ENCODE measurements at regions not wholly inside any gene's neighbourhood (a gene's known extent, or its start where the extent isn't known, plus 50 kb on each side); places are given as distances from the start of the nearest gene placed in this dataset.

DNA sequence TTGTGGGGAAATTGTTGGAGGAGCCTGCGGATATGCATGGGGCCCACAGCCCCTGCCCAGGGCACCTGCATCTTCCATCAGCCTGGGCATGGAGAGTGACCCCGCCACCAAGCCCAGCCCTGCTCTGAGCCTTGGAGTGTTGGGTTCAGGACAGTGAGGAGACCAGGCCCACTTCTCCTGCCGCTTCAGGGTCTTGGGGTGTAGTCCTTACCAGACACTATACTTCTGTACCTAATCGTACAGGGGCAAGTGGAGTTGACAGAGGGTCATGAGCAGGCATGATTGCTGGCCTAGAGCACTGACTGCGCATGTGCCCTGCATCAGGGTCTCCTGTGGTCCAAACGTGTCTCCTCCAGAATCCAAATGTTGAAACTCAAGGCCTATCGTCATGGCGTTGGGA lies 108.9 kb upstream of the ZNF236 start:
- ChIA-PET POLR2A (no interaction called here), CTCF (no interaction called here)
- H3K27me3 ChIP-seq (ENCODE audit: control insufficient read depth, insufficient read depth, low read length): no peaks in the 10 kb centered on the region
- no peaks in the 10 kb centered on the region; the same call in 1 of the 2 replicates for H3K9me3 ChIP-seq (ENCODE audit: control insufficient read depth, insufficient read depth, low read length)
- no peak overlapping the region for H3K4me3 ChIP-seq (ENCODE audit: low read depth, low read length)
- TF ChIP-seq, protein P1, sequence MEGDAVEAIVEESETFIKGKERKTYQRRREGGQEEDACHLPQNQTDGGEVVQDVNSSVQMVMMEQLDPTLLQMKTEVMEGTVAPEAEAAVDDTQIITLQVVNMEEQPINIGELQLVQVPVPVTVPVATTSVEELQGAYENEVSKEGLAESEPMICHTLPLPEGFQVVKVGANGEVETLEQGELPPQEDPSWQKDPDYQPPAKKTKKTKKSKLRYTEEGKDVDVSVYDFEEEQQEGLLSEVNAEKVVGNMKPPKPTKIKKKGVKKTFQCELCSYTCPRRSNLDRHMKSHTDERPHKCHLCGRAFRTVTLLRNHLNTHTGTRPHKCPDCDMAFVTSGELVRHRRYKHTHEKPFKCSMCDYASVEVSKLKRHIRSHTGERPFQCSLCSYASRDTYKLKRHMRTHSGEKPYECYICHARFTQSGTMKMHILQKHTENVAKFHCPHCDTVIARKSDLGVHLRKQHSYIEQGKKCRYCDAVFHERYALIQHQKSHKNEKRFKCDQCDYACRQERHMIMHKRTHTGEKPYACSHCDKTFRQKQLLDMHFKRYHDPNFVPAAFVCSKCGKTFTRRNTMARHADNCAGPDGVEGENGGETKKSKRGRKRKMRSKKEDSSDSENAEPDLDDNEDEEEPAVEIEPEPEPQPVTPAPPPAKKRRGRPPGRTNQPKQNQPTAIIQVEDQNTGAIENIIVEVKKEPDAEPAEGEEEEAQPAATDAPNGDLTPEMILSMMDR (IDR thresholded peaks at IDR 0.05; ENCODE audit: low read depth, low read length): no peak
- DNase-seq (ENCODE audit: low read depth, low spot score): no peak
- H3K27ac ChIP-seq (ENCODE audit: low read depth, low read length): no peak overlapping the region

DNA sequence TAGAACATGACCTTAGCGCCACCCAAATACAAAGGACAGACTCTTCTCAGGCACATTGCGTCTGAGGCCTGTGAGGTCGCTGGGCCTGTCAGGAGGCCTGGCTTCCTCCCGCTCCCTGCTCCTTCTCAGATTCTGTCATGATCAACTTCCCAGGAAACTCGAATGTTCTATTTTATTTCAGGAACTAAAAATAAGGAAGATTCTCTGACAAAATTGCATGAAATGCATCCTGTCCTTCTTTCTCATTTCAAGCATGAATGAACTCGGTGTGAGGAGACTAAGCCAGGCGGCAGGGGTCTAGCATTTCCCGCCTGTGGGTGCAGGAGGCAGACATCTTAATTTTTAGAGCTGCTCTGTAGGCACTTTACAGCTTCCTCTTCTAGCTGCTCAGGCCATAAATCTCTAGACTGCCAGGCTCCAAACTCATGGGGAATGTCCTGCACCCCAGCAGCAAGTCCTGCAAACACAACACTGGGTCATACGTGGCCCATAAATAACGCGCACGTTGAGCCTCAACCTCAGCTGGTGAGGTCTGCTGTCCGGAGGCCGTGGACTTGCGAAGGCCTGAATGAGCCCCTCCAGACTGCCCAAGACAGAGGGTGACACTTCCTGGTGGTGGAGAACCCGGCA lies 109.7 kb upstream of the ZNF236 start:
- POLR2A ChIA-PET: no interaction called here
- CTCF ChIA-PET: interaction anchor here (0.6 kb wide), 1 partner anchor 877 kb away, joined by 3 read pairs; no protein-coding TSS in a partner anchor

DNA sequence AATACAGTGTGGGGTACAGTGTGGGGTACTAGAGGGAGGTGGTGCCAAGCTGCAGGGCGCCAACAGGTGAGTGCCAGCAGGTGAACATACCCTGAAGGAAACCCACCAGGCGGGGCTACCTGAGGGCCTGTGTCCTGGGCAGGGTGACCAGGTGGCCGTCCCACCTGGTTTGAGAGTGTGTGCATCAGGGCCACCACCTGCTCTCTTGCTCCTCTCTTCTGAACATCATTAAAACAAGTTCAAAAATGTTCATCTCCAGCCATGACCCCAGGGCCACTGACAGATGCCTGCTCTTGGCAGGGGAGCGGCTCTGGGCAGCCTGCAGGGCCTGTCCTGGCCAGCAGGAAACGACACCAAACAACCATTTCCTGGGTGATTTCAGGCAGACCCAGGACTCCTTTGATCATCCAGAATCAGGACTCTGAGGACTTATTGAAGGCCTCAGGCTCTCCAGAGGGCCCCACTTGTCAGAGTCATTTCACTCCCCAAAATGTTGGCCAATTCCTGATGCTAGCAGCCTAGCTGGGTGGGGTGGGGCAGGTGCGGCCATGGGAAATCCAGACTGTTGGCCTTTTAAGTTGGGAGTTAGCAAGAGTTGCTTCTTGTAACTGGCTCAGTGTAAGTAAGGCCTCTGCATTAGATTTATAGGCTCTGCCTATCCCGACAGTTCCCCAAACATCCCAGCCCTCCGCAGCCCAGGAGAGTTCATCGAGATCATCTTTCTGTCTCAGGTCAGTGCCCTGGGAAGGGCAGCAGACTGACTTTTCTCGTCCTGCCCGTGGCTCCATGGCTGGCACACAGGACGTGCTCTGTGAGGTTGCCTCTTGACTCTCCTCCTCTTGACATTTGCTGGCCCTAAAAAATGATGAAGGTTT lies 111.5 kb upstream of the ZNF236 start:
- POLR2A ChIA-PET: no interaction called here

More for the DNA sequence above, 109.7 kb upstream of the ZNF236 start:
- no peak for DNase-seq (ENCODE audit: low read depth, low spot score)
- Histone ChIP-seq H3K27ac (ENCODE audit: low read depth, low read length) (no peak overlapping the region), H3K4me3 (ENCODE audit: low read depth, low read length) (no peak overlapping the region), H3K9me3 (ENCODE audit: control insufficient read depth, insufficient read depth, low read length) (no peaks in the 10 kb centered on the region; the same call in 1 of the 2 replicates), H3K27me3 (ENCODE audit: control insufficient read depth, insufficient read depth, low read length) (no peaks in the 10 kb centered on the region)
- TF ChIP-seq, protein P1 (IDR thresholded peaks at IDR 0.05; ENCODE audit: low read depth, low read length): no peak

GRCh38 chr18:76709659-76710645 lies 112.4 kb upstream of the ZNF236 start:
- Histone ChIP-seq H3K27ac (ENCODE audit: low read depth, low read length) (no peak overlapping the region), H3K4me3 (ENCODE audit: low read depth, low read length) (no peak overlapping the region), H3K27me3 (ENCODE audit: control insufficient read depth, insufficient read depth, low read length) (peaks cover 5% of the 10 kb centered on the region), H3K9me3 (ENCODE audit: control insufficient read depth, insufficient read depth, low read length) (no peaks in the 10 kb centered on the region; the same call in 1 of the 2 replicates)
- POLR2A ChIA-PET: no interaction called here
- TF ChIP-seq, protein P1 (IDR thresholded peaks at IDR 0.05; ENCODE audit: low read depth, low read length): peak; percentile 93
- CTCF ChIA-PET: interaction anchor here (0.5 to 4.4 kb wide), 26 partner anchors 9 to 1705 kb away, joined by 3 to 94 read pairs (median 4); no protein-coding TSS in a partner anchor
- peak; percentile 41 for DNase-seq (ENCODE audit: low read depth, low spot score)

More for the DNA sequence above, 111.5 kb upstream of the ZNF236 start:
- TF ChIP-seq, protein P1 (IDR thresholded peaks at IDR 0.05; ENCODE audit: low read depth, low read length): no peak
- H3K27me3 ChIP-seq (ENCODE audit: control insufficient read depth, insufficient read depth, low read length): no peaks in the 10 kb centered on the region
- no peak overlapping the region for H3K27ac ChIP-seq (ENCODE audit: low read depth, low read length)
- no peak overlapping the region for H3K4me3 ChIP-seq (ENCODE audit: low read depth, low read length)
- no peaks in the 10 kb centered on the region; the same call in 1 of the 2 replicates for H3K9me3 ChIP-seq (ENCODE audit: control insufficient read depth, insufficient read depth, low read length)
- CTCF ChIA-PET: interaction anchor here (0.5 to 4.4 kb wide), 7 partner anchors 39 to 452 kb away, joined by 3 to 94 read pairs (median 3); no protein-coding TSS in a partner anchor
- DNase-seq (ENCODE audit: low read depth, low spot score): no peak

Data from AG04450 (cell line).